Endothelial cell of umbilical vein (primary cell): ENCODE measurements at regions not wholly inside any gene's neighbourhood (a gene's known extent, or its start where the extent isn't known, plus 50 kb on each side); places are given as distances from the start of the nearest gene placed in this dataset.

Experiments used
- EZH2 ChIP-seq: IDR thresholded peaks from 2 replicates; pipeline ENCODE4 v1.6.1; 2012; ENCODE audit warnings: borderline replicate concordance, low read depth, mild to moderate bottlenecking, moderate library complexity, low read length, inconsistent platforms; ENCODE audit not compliant: severe bottlenecking
- FOS ChIP-seq: IDR thresholded peaks from 2 replicates; pipeline ENCODE4 v1.6.1; 2011; ENCODE audit warnings: mild to moderate bottlenecking, low read length, moderate library complexity, borderline replicate concordance; ENCODE audit not compliant: insufficient read depth
- GATA2 ChIP-seq: IDR thresholded peaks from 2 replicates; pipeline ENCODE4 v1.7.0; 2011; ENCODE audit warnings: low read depth, mild to moderate bottlenecking, moderate library complexity, mixed read lengths, low read length; ENCODE audit not compliant: insufficient read length, insufficient read depth
- JUN ChIP-seq: IDR thresholded peaks from 2 replicates; pipeline ENCODE4 v1.6.1; 2011; ENCODE audit warnings: borderline replicate concordance, low read depth; ENCODE audit not compliant: insufficient read length, insufficient read depth
- MYC ChIP-seq: IDR thresholded peaks from one replicate; pipeline ENCODE4 v1.6.1; 2011; ENCODE audit warnings: mild to moderate bottlenecking, low read depth, low read length
- POLR2A ChIP-seq: IDR thresholded peaks from 2 replicates; pipeline ENCODE4 v1.6.1; 2012; ENCODE audit warnings: low read depth, mild to moderate bottlenecking, control low read depth, low read length
- POLR2AphosphoS5 ChIP-seq: IDR thresholded peaks from 2 replicates; pipeline ENCODE4 v1.6.1; 2012; ENCODE audit warnings: low read depth, mild to moderate bottlenecking, control low read depth, low read length, moderate library complexity; ENCODE audit not compliant: insufficient read depth
- TF ChIP-seq, protein P1 (sequence below), 2 donors: IDR thresholded peaks; 1 replicate in 1 of 2; 2 replicates in 1 of 2; pipeline ENCODE4 v1.5.1; 2011; ENCODE audit warnings: low read length in 2 of 2, mild to moderate bottlenecking in 2 of 2, moderate library complexity in 2 of 2, control low read depth in 1 of 2, inconsistent platforms in 1 of 2, low read depth in 1 of 2; ENCODE audit not compliant: insufficient read depth in 1 of 2; ENCODE audit errors: extremely low read depth in 1 of 2
- TF ChIP-seq, protein P2 (sequence below): IDR thresholded peaks from 2 replicates; pipeline ENCODE4 v1.6.1; 2011; ENCODE audit not compliant: insufficient read depth, insufficient read length

- TF ChIP-seq POLR2A (no peak), EZH2 (no peak), POLR2AphosphoS5 (no peak), JUN (no peak), GATA2 (no peak), FOS (no peak), MYC (no peak)
- TF ChIP-seq, protein P1, sequence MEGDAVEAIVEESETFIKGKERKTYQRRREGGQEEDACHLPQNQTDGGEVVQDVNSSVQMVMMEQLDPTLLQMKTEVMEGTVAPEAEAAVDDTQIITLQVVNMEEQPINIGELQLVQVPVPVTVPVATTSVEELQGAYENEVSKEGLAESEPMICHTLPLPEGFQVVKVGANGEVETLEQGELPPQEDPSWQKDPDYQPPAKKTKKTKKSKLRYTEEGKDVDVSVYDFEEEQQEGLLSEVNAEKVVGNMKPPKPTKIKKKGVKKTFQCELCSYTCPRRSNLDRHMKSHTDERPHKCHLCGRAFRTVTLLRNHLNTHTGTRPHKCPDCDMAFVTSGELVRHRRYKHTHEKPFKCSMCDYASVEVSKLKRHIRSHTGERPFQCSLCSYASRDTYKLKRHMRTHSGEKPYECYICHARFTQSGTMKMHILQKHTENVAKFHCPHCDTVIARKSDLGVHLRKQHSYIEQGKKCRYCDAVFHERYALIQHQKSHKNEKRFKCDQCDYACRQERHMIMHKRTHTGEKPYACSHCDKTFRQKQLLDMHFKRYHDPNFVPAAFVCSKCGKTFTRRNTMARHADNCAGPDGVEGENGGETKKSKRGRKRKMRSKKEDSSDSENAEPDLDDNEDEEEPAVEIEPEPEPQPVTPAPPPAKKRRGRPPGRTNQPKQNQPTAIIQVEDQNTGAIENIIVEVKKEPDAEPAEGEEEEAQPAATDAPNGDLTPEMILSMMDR (IDR thresholded peaks at IDR 0.05; ENCODE audit: extremely low read depth in 1 of 2, insufficient read depth in 1 of 2, low read depth in 1 of 2, low read length in 2 of 2), result no peak
- TF ChIP-seq, protein P2, sequence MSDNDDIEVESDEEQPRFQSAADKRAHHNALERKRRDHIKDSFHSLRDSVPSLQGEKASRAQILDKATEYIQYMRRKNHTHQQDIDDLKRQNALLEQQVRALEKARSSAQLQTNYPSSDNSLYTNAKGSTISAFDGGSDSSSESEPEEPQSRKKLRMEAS, result no peak
These were observed 616.9 kb downstream of the PLPP3 start for GRCh38 chr1:55962472-55962871.
